T-helper 1 cell treated with Interleukin-12 subunit alpha and Interleukin-12 subunit beta and Interleukin-4 antibody, amounts not matched to agents 30 ng/mL and 1 ng/mL, for 36 hours (primary cell): ENCODE measurements at regions not wholly inside any gene's neighbourhood (a gene's known extent, or its start where the extent isn't known, plus 50 kb on each side); places are given as distances from the start of the nearest gene placed in this dataset.

ENCODE experiments used
- intact Hi-C: fragments of 100-400 bp; cut with micrococcal nuclease; formaldehyde crosslinking; loops from one replicate; pipeline ENCODE4 v1.15.1; 2024

- intact Hi-C loops: no loop called here
Measured at GRCh38 chr14:82313889-82314288, 780.2 kb upstream of the SEL1L start.

- intact Hi-C loops: no loop called here
Measured at GRCh38 chr14:82328442-82328841, 794.8 kb upstream of the SEL1L start.

DNA sequence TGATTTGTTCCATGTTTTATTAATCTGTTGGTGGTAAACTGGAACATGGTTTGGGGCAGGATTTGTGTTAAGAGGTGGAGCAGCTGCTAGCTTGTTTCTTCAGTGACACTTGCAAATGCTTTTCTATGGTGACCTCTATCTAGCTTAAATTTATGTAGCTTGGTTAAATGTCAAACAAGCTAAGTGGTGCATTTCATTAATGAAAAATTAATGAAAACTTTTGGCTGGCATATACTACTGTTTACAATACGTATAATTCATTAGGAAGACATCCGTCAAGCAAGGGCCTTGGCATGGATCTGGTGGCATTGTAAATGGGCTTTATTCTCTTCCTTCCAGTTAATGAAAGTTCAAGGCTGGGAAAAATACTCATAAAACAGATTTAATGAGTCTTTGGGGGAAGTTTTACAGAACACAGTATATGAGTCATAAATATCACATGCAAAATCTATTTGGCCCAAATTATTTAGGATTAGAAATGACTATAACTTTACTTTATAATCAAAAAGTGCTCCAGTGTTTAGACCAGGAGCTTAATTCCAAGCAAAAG, 807.7 kb upstream of the SEL1L start:
- intact Hi-C loops: no loop called here

- intact Hi-C loops: no loop called here
Measured at GRCh38 chr14:82342596-82342995, 808.9 kb upstream of the SEL1L start.

DNA sequence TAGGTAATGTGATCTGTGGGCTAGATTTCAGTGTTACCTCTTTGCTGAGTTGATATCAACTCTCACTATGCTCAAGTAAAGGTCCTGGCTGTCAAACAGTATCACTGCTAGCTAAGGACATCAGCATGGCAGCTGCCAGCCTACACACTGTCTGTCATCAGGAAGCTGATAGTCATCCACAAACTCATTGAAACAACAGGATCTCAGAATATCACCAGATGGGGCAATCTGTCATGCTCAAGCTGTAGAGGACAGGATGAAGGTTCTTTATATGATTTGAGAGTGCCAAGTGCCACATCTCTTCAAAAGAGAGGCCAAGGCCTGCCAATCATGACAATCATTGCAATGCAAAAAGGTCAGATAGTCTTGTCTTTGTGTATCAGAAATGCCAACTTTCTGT, 811.5 kb upstream of the SEL1L start:
- intact Hi-C loops: no loop called here

DNA sequence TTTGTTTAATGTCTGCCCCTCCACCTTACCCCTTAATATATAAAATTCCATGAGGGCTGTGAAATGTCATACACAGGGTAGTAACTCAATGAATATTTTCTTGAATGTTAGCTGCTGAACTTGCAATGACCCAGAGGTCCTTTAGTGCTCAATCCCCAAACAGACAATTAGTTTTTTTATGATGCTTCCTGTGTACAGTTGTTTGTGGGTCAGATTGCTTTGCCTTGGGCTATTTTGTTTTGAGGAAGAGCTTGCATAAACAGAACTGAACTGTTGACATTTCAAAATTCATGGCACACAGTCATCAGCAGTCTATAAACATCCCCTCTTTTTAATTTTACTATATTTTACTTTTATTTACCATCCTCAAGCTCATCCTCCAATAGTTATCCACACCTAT, 820.5 kb upstream of the SEL1L start:
- intact Hi-C loops: no loop called here

DNA sequence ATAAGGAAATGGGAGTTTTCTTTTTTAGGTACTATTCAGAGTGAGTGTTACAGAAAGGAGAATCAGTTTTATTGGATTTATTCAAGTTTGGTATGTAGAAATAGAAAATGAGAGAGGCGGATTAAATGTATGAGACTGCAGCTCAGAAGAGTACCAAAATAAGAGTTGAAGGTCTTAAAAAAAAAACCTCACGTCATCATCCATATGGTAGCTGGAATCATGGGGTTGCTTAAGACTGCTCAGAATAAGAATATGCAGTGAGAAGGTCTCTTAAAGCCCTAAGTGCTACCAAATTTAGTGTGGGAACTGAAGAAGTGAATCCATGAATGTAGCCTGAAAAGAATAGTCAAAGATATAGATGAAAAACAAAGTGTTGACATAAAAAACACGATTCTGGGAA, 825.5 kb upstream of the SEL1L start:
- intact Hi-C loops: no loop called here

GRCh38 chr14:82362452-82362851, 828.8 kb upstream of the SEL1L start:
- intact Hi-C loops: no loop called here

GRCh38 chr14:82365471-82365870, 831.8 kb upstream of the SEL1L start:
- intact Hi-C loops: no loop called here

DNA sequence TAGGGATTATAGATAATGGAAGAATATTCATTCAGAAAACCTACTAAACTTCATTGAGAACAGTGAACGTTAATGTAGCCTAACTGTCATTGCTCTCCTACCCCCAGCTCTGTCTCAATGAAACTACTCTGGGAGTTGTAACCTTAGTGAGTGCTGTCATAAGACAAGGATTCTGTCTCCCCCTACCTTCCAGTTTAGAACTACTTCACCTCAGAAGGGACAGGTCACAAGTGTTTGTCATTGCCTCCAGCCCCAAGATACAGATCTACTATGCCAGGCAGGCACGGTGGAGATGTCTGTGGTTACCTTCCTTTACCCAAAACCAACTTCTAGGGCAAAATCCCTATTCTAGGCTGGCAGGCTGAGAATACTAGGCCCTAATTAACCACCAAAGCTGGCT, 833.1 kb upstream of the SEL1L start:
- intact Hi-C loops: no loop called here

- intact Hi-C loops: no loop called here
Measured at GRCh38 chr14:82379291-82379690, 845.6 kb upstream of the SEL1L start.

DNA sequence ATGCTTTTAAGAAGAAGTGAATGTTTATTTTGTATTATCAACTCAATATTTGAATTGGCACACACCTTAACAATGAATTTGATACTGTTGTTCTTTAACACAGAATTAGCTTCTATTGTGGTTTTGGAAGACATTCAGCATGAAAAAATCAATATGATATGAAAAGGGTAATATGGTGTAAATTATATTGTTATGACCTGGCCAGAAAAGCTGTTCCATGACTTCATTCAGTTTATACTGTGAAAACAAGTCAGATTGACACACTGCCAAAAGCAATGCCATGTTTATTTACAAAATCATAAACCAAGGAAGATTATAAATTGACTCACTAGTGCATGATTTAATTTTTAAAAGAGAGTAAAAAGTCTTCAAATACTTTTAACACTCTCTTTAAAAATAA, 851.4 kb upstream of the SEL1L start:
- intact Hi-C loops: no loop called here

DNA sequence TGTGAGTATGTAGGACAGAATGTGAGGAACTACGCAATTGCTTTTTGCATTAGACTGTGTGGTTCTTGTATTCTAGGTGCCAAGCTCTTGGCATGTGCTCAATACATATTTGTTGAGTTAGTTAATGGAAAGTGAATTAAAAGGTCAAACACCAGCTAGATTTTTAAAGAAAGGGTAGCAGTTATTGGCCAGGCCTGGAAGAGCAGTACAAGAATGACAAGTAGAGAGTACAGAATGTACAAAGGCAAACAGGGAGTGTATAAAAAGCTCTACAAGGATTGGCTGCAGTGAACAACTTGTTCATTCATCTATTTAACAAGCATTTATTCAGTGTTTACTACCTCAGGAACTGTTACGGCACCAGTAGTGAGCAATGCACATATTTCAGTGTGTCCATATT, 854.0 kb upstream of the SEL1L start:
- intact Hi-C loops: no loop called here

- intact Hi-C loops: no loop called here
Measured at GRCh38 chr14:82388488-82388887, 854.8 kb upstream of the SEL1L start.

DNA sequence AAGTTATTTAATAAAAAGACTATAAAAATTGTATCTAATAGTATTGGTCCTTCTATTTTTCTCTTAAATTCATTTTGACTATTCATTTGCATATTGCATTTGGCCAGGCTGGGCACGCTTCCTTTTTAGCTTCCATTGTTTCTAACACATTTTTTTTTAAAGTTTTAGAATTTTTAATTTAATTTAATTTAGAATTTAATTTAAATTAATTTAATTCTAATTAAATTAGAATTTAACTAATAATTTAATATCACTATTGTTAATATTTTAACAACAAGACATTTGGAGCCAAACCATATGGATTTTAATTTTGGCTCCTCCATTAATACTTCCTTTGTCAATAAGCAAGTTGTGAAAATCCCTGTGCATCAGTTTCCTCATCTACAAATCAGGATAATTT, 856.9 kb upstream of the SEL1L start:
- intact Hi-C loops: no loop called here

GRCh38 chr14:82394916-82395315, 861.3 kb upstream of the SEL1L start:
- intact Hi-C loops: no loop called here

DNA sequence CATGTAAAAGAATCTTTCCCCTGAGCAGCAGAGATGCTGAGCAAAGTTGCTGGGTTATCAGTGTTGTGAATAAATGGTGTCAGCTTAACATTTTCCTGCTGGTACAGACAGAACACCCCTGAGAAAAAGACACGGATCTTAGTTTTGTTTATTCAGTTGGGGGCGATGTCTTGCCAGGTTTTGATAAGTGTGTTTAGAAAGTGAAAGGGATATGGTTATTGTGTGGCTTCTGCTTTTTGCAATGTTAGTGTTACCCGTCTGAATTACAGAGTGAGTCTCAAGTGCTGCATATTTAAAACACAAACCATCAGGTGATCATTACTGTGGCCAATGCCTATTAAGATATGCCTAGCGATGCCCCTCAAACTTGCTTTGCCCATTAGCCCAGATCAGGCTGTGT, 864.6 kb upstream of the SEL1L start:
- intact Hi-C loops: no loop called here

DNA sequence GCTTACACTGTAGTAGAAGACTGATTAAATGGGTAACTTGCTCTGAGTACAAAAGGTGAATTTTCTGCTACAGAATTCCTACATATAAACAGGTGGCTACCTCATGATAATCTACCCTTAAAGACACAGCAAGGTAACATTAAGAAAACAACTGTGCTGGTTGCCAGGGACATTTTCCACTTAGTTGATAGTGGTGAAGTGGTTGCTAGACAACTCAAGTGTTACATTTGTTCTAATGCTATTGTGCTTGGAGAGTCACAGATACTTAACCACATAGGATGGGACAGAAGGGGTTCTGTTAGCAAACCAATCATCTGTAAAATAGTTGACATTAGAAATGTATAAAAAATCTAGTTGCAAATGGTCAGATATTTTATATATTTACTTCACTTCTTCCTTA, 870.3 kb upstream of the SEL1L start:
- intact Hi-C loops: no loop called here

DNA sequence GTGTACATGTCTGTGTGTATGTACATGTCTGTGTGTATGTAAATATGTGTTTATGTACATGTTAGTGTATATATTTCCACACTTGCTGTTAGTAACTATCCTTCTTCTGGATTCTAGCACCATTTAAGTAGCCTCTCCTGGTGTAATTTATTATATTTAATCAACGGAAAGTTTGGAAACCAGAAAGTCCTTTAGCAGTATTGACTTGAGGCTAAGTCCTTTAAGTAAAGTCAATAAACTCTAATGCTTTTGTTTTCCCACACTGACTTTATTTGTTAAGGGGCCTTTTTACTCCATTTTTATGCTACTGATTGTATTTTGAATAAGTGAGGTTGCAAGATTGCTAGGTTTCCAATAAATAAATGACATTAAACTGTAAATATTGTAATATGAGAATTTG, 876.4 kb upstream of the SEL1L start:
- intact Hi-C loops: no loop called here

DNA sequence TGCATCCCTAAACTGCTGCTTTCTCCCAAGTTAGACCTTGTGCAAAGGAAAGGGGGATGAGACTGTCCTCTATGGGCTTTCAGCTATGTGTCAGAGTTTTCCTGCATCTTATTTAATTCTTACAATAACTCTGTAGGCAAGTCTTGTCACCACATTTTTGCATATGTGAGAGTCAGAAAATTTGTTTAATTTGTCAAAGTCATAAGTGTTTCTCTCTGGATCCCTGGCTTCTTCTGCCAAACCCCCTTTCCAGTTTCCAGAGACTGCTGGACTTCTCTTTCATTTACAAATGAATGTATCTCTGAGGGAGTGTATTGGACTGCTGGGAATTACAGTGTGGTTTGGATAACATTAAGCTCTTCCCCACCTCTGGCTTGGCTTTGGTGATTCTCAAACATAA, 877.6 kb upstream of the SEL1L start:
- intact Hi-C loops: no loop called here

GRCh38 chr14:82412545-82412944, 878.9 kb upstream of the SEL1L start:
- intact Hi-C loops: no loop called here

GRCh38 chr14:82414853-82415539, 881.3 kb upstream of the SEL1L start:
- intact Hi-C loops: no loop called here

GRCh38 chr14:82419933-82420332, 886.3 kb upstream of the SEL1L start:
- intact Hi-C loops: no loop called here

- intact Hi-C loops: no loop called here
Measured at GRCh38 chr14:82420871-82421270, 887.2 kb upstream of the SEL1L start.
